CD4-positive, alpha-beta memory T cell (primary cell): ENCODE measurements at regions not wholly inside any gene's neighbourhood (a gene's known extent, or its start where the extent isn't known, plus 50 kb on each side); places are given as distances from the start of the nearest gene placed in this dataset.
"Not testable (repeated sequence)": the region's sequence is repeated elsewhere in the genome, so short reads cannot be mapped to it uniquely, and the experiment has no call there.

Experiments used
- CTCF ChIA-PET: fragments of 350-600 bp; sonication (Branson Sonifier 250); formaldehyde crosslinking; loops from one replicate; lab custom pipeline; 2021; ENCODE audit warnings: inconsistent platforms; ENCODE audit not compliant: partially characterized antibody; lab: Charles Lee
- POLR2A ChIA-PET: fragments of 350-600 bp; sonication (Branson Sonifier 250); formaldehyde crosslinking; loops from one replicate; lab custom pipeline; 2021; ENCODE audit not compliant: partially characterized antibody; lab: Charles Lee
- DNase-seq, 5 donors: peaks; one replicate each; pipeline versions ENCODE4 v3.0.0 to v3.0.0-alpha.2; 2020 to 2022; ENCODE audit warnings: mixed read lengths in 1 of 5
- H3K27ac ChIP-seq: one replicate; pipeline ENCODE4 v1.7.0; 2013; ENCODE audit warnings: low read depth, low read length
- H3K27me3 ChIP-seq: 2 replicates; pipeline ENCODE4 v1.7.0; 2013; ENCODE audit warnings: mild to moderate bottlenecking, low read length, moderate library complexity; ENCODE audit not compliant: insufficient read depth
- H3K36me3 ChIP-seq: 2 replicates; pipeline ENCODE4 v1.7.0; 2013; ENCODE audit warnings: mild to moderate bottlenecking, low read length, moderate library complexity; ENCODE audit not compliant: insufficient read depth
- H3K4me1 ChIP-seq: 2 replicates; pipeline ENCODE4 v1.7.0; 2013; ENCODE audit warnings: mild to moderate bottlenecking, low read length, moderate library complexity; ENCODE audit not compliant: insufficient read depth
- H3K4me3 ChIP-seq, 2 donors: one replicate each; pipeline ENCODE4 v1.7.0; 2013; ENCODE audit warnings: low read length in 2 of 2, mild to moderate bottlenecking in 1 of 2
- H3K9me3 ChIP-seq, 2 donors: one replicate each; pipeline ENCODE4 v1.7.0; 2013; ENCODE audit warnings: low read length in 2 of 2, control low read depth in 1 of 2; ENCODE audit not compliant: control insufficient read depth in 1 of 2
- H3K27ac Mint-ChIP-seq, 7 donors: one replicate each; pipeline ENCODE4 v1.8.0; 2020 to 2021; ENCODE audit warnings: mixed read lengths in 7 of 7, mild to moderate bottlenecking in 6 of 7, inconsistent platforms in 3 of 7, moderate library complexity in 3 of 7
- H3K27me3 Mint-ChIP-seq, 2 donors: one replicate each; pipeline ENCODE4 v1.8.0; 2020 to 2021; ENCODE audit warnings: mixed read lengths in 2 of 2
- H3K36me3 Mint-ChIP-seq, 2 donors: one replicate each; pipeline ENCODE4 v1.8.0; 2020 to 2021; ENCODE audit warnings: mixed read lengths in 2 of 2, inconsistent platforms in 1 of 2, mild to moderate bottlenecking in 1 of 2
- H3K4me1 Mint-ChIP-seq, 4 donors: one replicate each; pipeline ENCODE4 v1.8.0; 2020 to 2021; ENCODE audit warnings: mixed read lengths in 4 of 4, mild to moderate bottlenecking in 1 of 4
- H3K4me3 Mint-ChIP-seq, 8 donors: one replicate each; pipeline ENCODE4 v1.8.0; 2020 to 2021; ENCODE audit warnings: mixed read lengths in 8 of 8, mild to moderate bottlenecking in 7 of 8, moderate library complexity in 6 of 8, inconsistent platforms in 3 of 8
- H3K9me3 Mint-ChIP-seq, 8 donors: one replicate each; pipeline ENCODE4 v1.8.0; 2020 to 2021; ENCODE audit warnings: mixed read lengths in 8 of 8, mild to moderate bottlenecking in 5 of 8, inconsistent platforms in 3 of 8, moderate library complexity in 1 of 8
- intact Hi-C: fragments of 100-400 bp; cut with micrococcal nuclease; formaldehyde crosslinking; loops from one replicate; pipeline ENCODE4 v1.15.1; 2023

- Histone ChIP-seq H3K27me3 (no peaks in the 10 kb centered on the region), H3K27ac (no peak overlapping the region), H3K9me3 (no peaks in the 10 kb centered on the region), H3K36me3 (no peaks in the 10 kb centered on the region), H3K4me1 (no peaks in the 10 kb centered on the region), H3K4me3 (no peak overlapping the region)
- DNase-seq: no peak
- Mint-ChIP-seq H3K4me3 (no peak overlapping the region), H3K36me3 (no peaks in the 10 kb centered on the region), H3K4me1 (no peaks in the 10 kb centered on the region), H3K9me3 (peaks cover 0 to 3% (median 0%) of the 10 kb centered on the region in 8 donors), H3K27ac (no peak overlapping the region), H3K27me3 (peaks cover 0 to 2% of the 10 kb centered on the region in 2 donors)
- POLR2A ChIA-PET: no interaction called here
- CTCF ChIA-PET: no interaction called here
- intact Hi-C loops: no loop called here
Measured at GRCh38 chr6:168189200-168190013, 110.4 kb upstream of the FRMD1 start.

GRCh38 chr6:168188369-168189199, 109.6 kb upstream of the FRMD1 start:
- Mint-ChIP-seq H3K4me3 (no peak overlapping the region), H3K27me3 (peaks cover 0 to 2% of the 10 kb centered on the region in 2 donors), H3K36me3 (no peaks in the 10 kb centered on the region), H3K9me3 (peaks cover 0 to 3% (median 0%) of the 10 kb centered on the region in 8 donors), H3K27ac (no peak overlapping the region), H3K4me1 (no peaks in the 10 kb centered on the region)
- H3K36me3 ChIP-seq: no peaks in the 10 kb centered on the region
- CTCF ChIA-PET: no interaction called here
- intact Hi-C loops: no loop called here
- H3K4me1 ChIP-seq: no peaks in the 10 kb centered on the region
- H3K4me3 ChIP-seq: no peak overlapping the region
- H3K9me3 ChIP-seq: no peaks in the 10 kb centered on the region
- H3K27me3 ChIP-seq: no peaks in the 10 kb centered on the region
- H3K27ac ChIP-seq: no peak overlapping the region
- no peak for DNase-seq
- POLR2A ChIA-PET: no interaction called here

GRCh38 chr6:168186438-168186837, 107.4 kb upstream of the FRMD1 start:
- ChIA-PET POLR2A (no interaction called here), CTCF (no interaction called here)
- no peaks in the 10 kb centered on the region for H3K27me3 ChIP-seq
- no peaks in the 10 kb centered on the region for H3K4me1 ChIP-seq
- Mint-ChIP-seq H3K27ac (no peak overlapping the region), H3K4me1 (no peaks in the 10 kb centered on the region), H3K9me3 (peaks cover 0 to 3% (median 0%) of the 10 kb centered on the region in 8 donors), H3K36me3 (no peaks in the 10 kb centered on the region), H3K4me3 (no peak overlapping the region), H3K27me3 (peaks cover 0 to 1% of the 10 kb centered on the region in 2 donors)
- no peaks in the 10 kb centered on the region for H3K36me3 ChIP-seq
- no peaks in the 10 kb centered on the region for H3K9me3 ChIP-seq
- H3K4me3 ChIP-seq: no peak overlapping the region
- no peak overlapping the region for H3K27ac ChIP-seq
- DNase-seq: no peak
- intact Hi-C loops: no loop called here

- H3K27me3 ChIP-seq, H3K4me3 Mint-ChIP-seq, H3K4me3 ChIP-seq, H3K9me3 Mint-ChIP-seq, H3K4me1 Mint-ChIP-seq, POLR2A ChIA-PET, H3K36me3 ChIP-seq, DNase-seq, H3K36me3 Mint-ChIP-seq, H3K27ac Mint-ChIP-seq, H3K4me1 ChIP-seq, intact Hi-C loops, H3K27me3 Mint-ChIP-seq, H3K9me3 ChIP-seq, H3K27ac ChIP-seq, CTCF ChIA-PET: not testable (repeated sequence)
Measured at GRCh38 chr6:168186018-168186417, 107.0 kb upstream of the FRMD1 start.

GRCh38 chr6:168184701-168185100, 105.7 kb upstream of the FRMD1 start:
- no peaks in the 10 kb centered on the region for H3K9me3 ChIP-seq
- no peak overlapping the region for H3K4me3 ChIP-seq
- CTCF ChIA-PET: no interaction called here
- no peak overlapping the region for H3K4me3 Mint-ChIP-seq
- peaks cover 0 to 3% (median 0%) of the 10 kb centered on the region in 8 donors for H3K9me3 Mint-ChIP-seq
- H3K27ac ChIP-seq: no peak overlapping the region
- H3K27ac Mint-ChIP-seq: no peak overlapping the region
- H3K27me3 ChIP-seq: no peaks in the 10 kb centered on the region
- H3K36me3 ChIP-seq: no peaks in the 10 kb centered on the region
- H3K4me1 ChIP-seq: no peaks in the 10 kb centered on the region
- no peaks in the 10 kb centered on the region for H3K27me3 Mint-ChIP-seq
- POLR2A ChIA-PET: no interaction called here
- no peak for DNase-seq
- intact Hi-C loops: no loop called here
- H3K4me1 Mint-ChIP-seq: no peaks in the 10 kb centered on the region
- no peaks in the 10 kb centered on the region for H3K36me3 Mint-ChIP-seq

GRCh38 chr6:168183613-168183970, 104.6 kb upstream of the FRMD1 start:
- Mint-ChIP-seq H3K27ac (no peak overlapping the region), H3K36me3 (no peaks in the 10 kb centered on the region), H3K4me1 (no peaks in the 10 kb centered on the region), H3K4me3 (no peak overlapping the region), H3K9me3 (peaks cover 0 to 3% (median 0%) of the 10 kb centered on the region in 8 donors), H3K27me3 (peaks cover 0 to 3% of the 10 kb centered on the region in 2 donors)
- Histone ChIP-seq H3K4me1 (no peaks in the 10 kb centered on the region), H3K27me3 (no peaks in the 10 kb centered on the region), H3K36me3 (no peaks in the 10 kb centered on the region), H3K9me3 (no peaks in the 10 kb centered on the region), H3K27ac (no peak overlapping the region), H3K4me3 (no peak overlapping the region)
- ChIA-PET CTCF (no interaction called here), POLR2A (no interaction called here)
- intact Hi-C loops: no loop called here
- DNase-seq: no peak

GRCh38 chr6:168182908-168183612, 104.0 kb upstream of the FRMD1 start:
- ChIA-PET POLR2A (no interaction called here), CTCF (no interaction called here)
- H3K4me3 Mint-ChIP-seq: no peak overlapping the region
- H3K9me3 Mint-ChIP-seq: peaks cover 0 to 3% (median 0%) of the 10 kb centered on the region in 8 donors
- peaks cover 0 to 3% of the 10 kb centered on the region in 2 donors for H3K27me3 Mint-ChIP-seq
- intact Hi-C loops: no loop called here
- no peaks in the 10 kb centered on the region for H3K4me1 ChIP-seq
- no peak overlapping the region for H3K4me3 ChIP-seq
- H3K27me3 ChIP-seq: no peaks in the 10 kb centered on the region
- no peak overlapping the region for H3K27ac ChIP-seq
- no peaks in the 10 kb centered on the region for H3K4me1 Mint-ChIP-seq
- H3K36me3 ChIP-seq: no peaks in the 10 kb centered on the region
- H3K27ac Mint-ChIP-seq: no peak overlapping the region
- H3K9me3 ChIP-seq: no peaks in the 10 kb centered on the region
- no peak for DNase-seq
- H3K36me3 Mint-ChIP-seq: no peaks in the 10 kb centered on the region
